Ammon's horn (tissue), 1 donor: ENCODE measurements at regions not wholly inside any gene's neighbourhood (a gene's known extent, or its start where the extent isn't known, plus 50 kb on each side); places are given as distances from the start of the nearest gene placed in this dataset.
"Not testable (repeated sequence)": the region's sequence is repeated elsewhere in the genome, so short reads cannot be mapped to it uniquely, and the experiment has no call there.

Experiments
- DNase-seq: peaks from one replicate; pipeline ENCODE4 v3.0.0-alpha.2; 2016; ENCODE audit warnings: low spot score

- DNase-seq: not testable (repeated sequence)
Observed at GRCh38 chr1:96595530-96595929, 126.1 kb upstream of the PTBP2 start.

GRCh38 chr1:96596226-96596922 is 125.2 kb upstream of the PTBP2 start:
- DNase-seq: no peak

- DNase-seq: no peak
Observed at GRCh38 chr1:96597218-96597617, 124.4 kb upstream of the PTBP2 start.

GRCh38 chr1:96598416-96599168 is 123.0 kb upstream of the PTBP2 start:
- DNase-seq: peak; percentile 84

GRCh38 chr1:96604620-96605019 is 117.0 kb upstream of the PTBP2 start:
- DNase-seq: not testable (repeated sequence)

GRCh38 chr1:96617375-96617774 is 104.2 kb upstream of the PTBP2 start:
- DNase-seq: not testable (repeated sequence)

- DNase-seq: no peak
Observed at GRCh38 chr1:96632045-96632664, 89.4 kb upstream of the PTBP2 start.

- no peak for DNase-seq
Observed at GRCh38 chr1:96633695-96634094, 87.9 kb upstream of the PTBP2 start.

GRCh38 chr1:96634883-96635282 is 86.7 kb upstream of the PTBP2 start:
- DNase-seq: no peak

- DNase-seq: no peak
Observed at GRCh38 chr1:96641282-96641681, 80.3 kb upstream of the PTBP2 start.

- DNase-seq: no peak
Observed at GRCh38 chr1:96643519-96643918, 78.1 kb upstream of the PTBP2 start.

- DNase-seq: no peak
Observed at GRCh38 chr1:96649301-96649700, 72.3 kb upstream of the PTBP2 start.

- no peak for DNase-seq
Observed at GRCh38 chr1:96651517-96651916, 70.1 kb upstream of the PTBP2 start.

- no peak for DNase-seq
Observed at GRCh38 chr1:96660051-96660450, 61.5 kb upstream of the PTBP2 start.

- no peak for DNase-seq
Observed at GRCh38 chr1:96660503-96660902, 61.1 kb upstream of the PTBP2 start.
